Brain microvascular endothelial cell (primary cell): ENCODE measurements at regions not wholly inside any gene's neighbourhood (a gene's known extent, or its start where the extent isn't known, plus 50 kb on each side); places are given as distances from the start of the nearest gene placed in this dataset.

Experiments used
- DNase-seq: peaks from one replicate; pipeline ENCODE4 v3.0.0-alpha.2; 2020
- H3K27ac ChIP-seq: fragments of 250-450 bp; sonication (Bioruptor Pico); 2 replicates; pipeline ENCODE4 v1.5.1; 2020; ENCODE audit warnings: mild to moderate bottlenecking, moderate library complexity
- H3K27me3 ChIP-seq: fragments of 250-450 bp; sonication (Bioruptor Pico); replicated peaks from 2 replicates; pipeline ENCODE4 v1.5.1; 2020; ENCODE audit warnings: mild to moderate bottlenecking
- H3K36me3 ChIP-seq: fragments of 250-450 bp; sonication (Bioruptor Pico); replicated peaks from 2 replicates; pipeline ENCODE4 v1.5.1; 2020; ENCODE audit warnings: mild to moderate bottlenecking
- H3K4me3 ChIP-seq: 2 replicates; pipeline ENCODE4 v1.5.1; 2011; ENCODE audit warnings: low read depth, mild to moderate bottlenecking, control low read depth, low read length, moderate library complexity
- CTCF ChIP-seq: IDR thresholded peaks from 2 replicates; pipeline ENCODE4 v1.5.1; 2011; ENCODE audit warnings: low read depth, mild to moderate bottlenecking, moderate library complexity, low read length, control low read depth, inconsistent platforms; ENCODE audit errors: missing control alignments
- in situ Hi-C: cut with HindIII; loops from 2 replicates; pipeline ENCODE4 v1.10.0; 2017; ENCODE audit warnings: low sequenced_read_pairs, low pct_ligation_motif_present

GRCh38 chr2:18925296-18925695 is 335.9 kb upstream of the NT5C1B start:
- DNase-seq: peak; percentile 77
- Histone ChIP-seq H3K36me3 (no peaks in the 10 kb centered on the region), H3K4me3 (no peak overlapping the region), H3K27me3 (no peaks in the 10 kb centered on the region), H3K27ac (no peak overlapping the region)
- TF ChIP-seq CTCF: no peak
- in situ Hi-C loops: no loop called here

GRCh38 chr2:18924886-18925285 is 335.5 kb upstream of the NT5C1B start:
- in situ Hi-C loops: no loop called here
- H3K27ac ChIP-seq: no peak overlapping the region

GRCh38 chr2:18924386-18924785 is 335.0 kb upstream of the NT5C1B start:
- no peak for TF ChIP-seq CTCF
- Histone ChIP-seq H3K27ac (no peak overlapping the region), H3K4me3 (no peak overlapping the region), H3K27me3 (no peaks in the 10 kb centered on the region), H3K36me3 (no peaks in the 10 kb centered on the region)
- no peak for DNase-seq
- in situ Hi-C loops: no loop called here

More at GRCh38 chr2:18924886-18925285, 335.5 kb upstream of the NT5C1B start:
- no peak for TF ChIP-seq CTCF
- H3K4me3 ChIP-seq: no peak overlapping the region
- DNase-seq: no peak
- no peaks in the 10 kb centered on the region for H3K27me3 ChIP-seq
- no peaks in the 10 kb centered on the region for H3K36me3 ChIP-seq

GRCh38 chr2:18922276-18922675 is 332.9 kb upstream of the NT5C1B start:
- no peak overlapping the region for H3K27ac ChIP-seq
- DNase-seq: no peak
- in situ Hi-C loops: no loop called here
- no peaks in the 10 kb centered on the region for H3K36me3 ChIP-seq
- TF ChIP-seq CTCF: no peak
- no peak overlapping the region for H3K4me3 ChIP-seq
- no peaks in the 10 kb centered on the region for H3K27me3 ChIP-seq

GRCh38 chr2:18918280-18918679 is 328.9 kb upstream of the NT5C1B start:
- Histone ChIP-seq H3K36me3 (no peaks in the 10 kb centered on the region), H3K27ac (no peak overlapping the region), H3K4me3 (no peak overlapping the region), H3K27me3 (no peaks in the 10 kb centered on the region)
- in situ Hi-C loops: no loop called here
- no peak for DNase-seq
- TF ChIP-seq CTCF: no peak

- no peaks in the 10 kb centered on the region for H3K27me3 ChIP-seq
- TF ChIP-seq CTCF: no peak
- in situ Hi-C loops: no loop called here
- H3K36me3 ChIP-seq: no peaks in the 10 kb centered on the region
- no peak overlapping the region for H3K4me3 ChIP-seq
- H3K27ac ChIP-seq: no peak overlapping the region
- no peak for DNase-seq
These were observed 325.9 kb upstream of the NT5C1B start for GRCh38 chr2:18915227-18915626.
